ENCODE measurements at regions not wholly inside any gene's neighbourhood (a gene's known extent, or its start where the extent isn't known, plus 50 kb on each side); places are given as distances from the start of the nearest gene placed in this dataset.

- WGBS, result no CpG with 5 or more reads among the region's 1 CpG
- Histone ChIP-seq H2BK15ac (ENCODE audit: low read depth, poor library complexity, severe bottlenecking) (no peak overlapping the region), H3K36me3 (ENCODE audit: control insufficient read depth in 1 of 2, insufficient read depth in 2 of 2, low read depth in 1 of 2, low read length in 2 of 2) (no peaks in the 10 kb centered on the region), H3K79me1 (replicated peaks; ENCODE audit: low read length, poor library complexity, severe bottlenecking) (no peaks in the 10 kb centered on the region), H3K27me3 (ENCODE audit: control insufficient read depth in 1 of 2, insufficient read depth in 1 of 2, low read length in 2 of 2) (no peaks in the 10 kb centered on the region), H3K18ac (ENCODE audit: low read depth in 1 of 2, low read length in 2 of 2) (no peak overlapping the region), H2AK5ac (ENCODE audit: low read length, severe bottlenecking) (no peak overlapping the region), H2BK12ac (ENCODE audit: low read length in 2 of 2) (no peak overlapping the region), H3K14ac (ENCODE audit: low read length in 2 of 2) (no peak overlapping the region), H4K8ac (ENCODE audit: low read length) (no peak overlapping the region), H3K4me2 (ENCODE audit: low read length, poor library complexity, severe bottlenecking) (no peak overlapping the region), H3K27ac (ENCODE audit: low read length, poor library complexity, severe bottlenecking) (no peak overlapping the region), H2AFZ (ENCODE audit: low read depth, low read length) (no peak overlapping the region), H3K4me3 (ENCODE audit: insufficient read depth in 1 of 2, low read depth in 1 of 2, low read length in 2 of 2) (no peak overlapping the region), H3K9me3 (ENCODE audit: control insufficient read depth, low read length) (no peaks in the 10 kb centered on the region), H3K4me1 (ENCODE audit: control insufficient read depth, insufficient read depth, low read depth, low read length) (no peaks in the 10 kb centered on the region), H2BK120ac (ENCODE audit: low read depth, low read length) (no peak overlapping the region), H3K9ac (ENCODE audit: low read length) (peak overlapping the region; percentile 31), H3K23ac (ENCODE audit: low read length in 2 of 2) (no peak overlapping the region), H2BK5ac (ENCODE audit: low read depth, low read length, poor library complexity, severe bottlenecking) (no peak overlapping the region), H4K91ac (ENCODE audit: low read length) (no peak overlapping the region), H3K4ac (ENCODE audit: low read depth in 1 of 2, low read length in 2 of 2) (no peak overlapping the region)
- peak; percentile 75 for DNase-seq
These were observed 173.1 kb downstream of the DUSP6 start for GRCh38 chr12:89179245-89179644.

- Histone ChIP-seq H3K4me3 (ENCODE audit: insufficient read depth in 1 of 2, low read depth in 1 of 2, low read length in 2 of 2) (no peak overlapping the region), H2BK15ac (ENCODE audit: low read depth, poor library complexity, severe bottlenecking) (no peak overlapping the region), H3K23ac (ENCODE audit: low read length in 2 of 2) (no peak overlapping the region), H2BK12ac (ENCODE audit: low read length in 2 of 2) (no peak overlapping the region), H3K14ac (ENCODE audit: low read length in 2 of 2) (no peak overlapping the region), H4K8ac (ENCODE audit: low read length) (no peak overlapping the region), H3K79me1 (replicated peaks; ENCODE audit: low read length, poor library complexity, severe bottlenecking) (no peaks in the 10 kb centered on the region), H3K4me1 (ENCODE audit: control insufficient read depth, insufficient read depth, low read depth, low read length) (no peaks in the 10 kb centered on the region), H3K18ac (ENCODE audit: low read depth in 1 of 2, low read length in 2 of 2) (no peak overlapping the region), H3K4me2 (ENCODE audit: low read length, poor library complexity, severe bottlenecking) (no peak overlapping the region), H2AK5ac (ENCODE audit: low read length, severe bottlenecking) (no peak overlapping the region), H3K9ac (ENCODE audit: low read length) (no peak overlapping the region), H2BK120ac (ENCODE audit: low read depth, low read length) (no peak overlapping the region), H3K36me3 (ENCODE audit: control insufficient read depth in 1 of 2, insufficient read depth in 2 of 2, low read depth in 1 of 2, low read length in 2 of 2) (no peaks in the 10 kb centered on the region), H4K91ac (ENCODE audit: low read length) (no peak overlapping the region), H3K27ac (ENCODE audit: low read length, poor library complexity, severe bottlenecking) (no peak overlapping the region), H2BK5ac (ENCODE audit: low read depth, low read length, poor library complexity, severe bottlenecking) (no peak overlapping the region), H2AFZ (ENCODE audit: low read depth, low read length) (no peak overlapping the region), H3K9me3 (ENCODE audit: control insufficient read depth, low read length) (no peaks in the 10 kb centered on the region), H3K27me3 (ENCODE audit: control insufficient read depth in 1 of 2, insufficient read depth in 1 of 2, low read length in 2 of 2) (no peaks in the 10 kb centered on the region), H3K4ac (ENCODE audit: low read depth in 1 of 2, low read length in 2 of 2) (no peak overlapping the region)
- no CpG with 5 or more reads among the region's 3 CpGs for WGBS
- DNase-seq, result no peak
These were observed 174.4 kb downstream of the DUSP6 start for GRCh38 chr12:89177802-89178395.

- Histone ChIP-seq H3K9me3 (ENCODE audit: control insufficient read depth, low read length) (peaks cover 9% of the 10 kb centered on the region), H2BK5ac (ENCODE audit: low read depth, low read length, poor library complexity, severe bottlenecking) (no peak overlapping the region), H3K4me3 (ENCODE audit: insufficient read depth in 1 of 2, low read depth in 1 of 2, low read length in 2 of 2) (no peak overlapping the region), H2AK5ac (ENCODE audit: low read length, severe bottlenecking) (no peak overlapping the region), H3K4me2 (ENCODE audit: low read length, poor library complexity, severe bottlenecking) (no peak overlapping the region), H2BK12ac (ENCODE audit: low read length in 2 of 2) (no peak overlapping the region), H3K4ac (ENCODE audit: low read depth in 1 of 2, low read length in 2 of 2) (no peak overlapping the region), H4K91ac (ENCODE audit: low read length) (no peak overlapping the region), H3K9ac (ENCODE audit: low read length) (no peak overlapping the region), H3K4me1 (ENCODE audit: control insufficient read depth, insufficient read depth, low read depth, low read length) (no peaks in the 10 kb centered on the region), H3K36me3 (ENCODE audit: control insufficient read depth in 1 of 2, insufficient read depth in 2 of 2, low read depth in 1 of 2, low read length in 2 of 2) (no peaks in the 10 kb centered on the region), H3K27me3 (ENCODE audit: control insufficient read depth in 1 of 2, insufficient read depth in 1 of 2, low read length in 2 of 2) (no peaks in the 10 kb centered on the region), H4K8ac (ENCODE audit: low read length) (no peak overlapping the region), H3K14ac (ENCODE audit: low read length in 2 of 2) (no peak overlapping the region), H3K79me1 (replicated peaks; ENCODE audit: low read length, poor library complexity, severe bottlenecking) (no peaks in the 10 kb centered on the region), H3K18ac (ENCODE audit: low read depth in 1 of 2, low read length in 2 of 2) (no peak overlapping the region), H2AFZ (ENCODE audit: low read depth, low read length) (no peak overlapping the region), H3K27ac (ENCODE audit: low read length, poor library complexity, severe bottlenecking) (no peak overlapping the region), H3K23ac (ENCODE audit: low read length in 2 of 2) (no peak overlapping the region), H2BK120ac (ENCODE audit: low read depth, low read length) (no peak overlapping the region), H2BK15ac (ENCODE audit: low read depth, poor library complexity, severe bottlenecking) (no peak overlapping the region)
- no peak for DNase-seq
- 100% methylated on average over 1 of the region's 2 CpGs for WGBS
These were observed 175.6 kb downstream of the DUSP6 start for GRCh38 chr12:89176676-89177075.

- H3K27me3 ChIP-seq (ENCODE audit: control insufficient read depth in 1 of 2, insufficient read depth in 1 of 2, low read length in 2 of 2), result no peaks in the 10 kb centered on the region
- H2BK15ac ChIP-seq (ENCODE audit: low read depth, poor library complexity, severe bottlenecking), result no peak overlapping the region
- H2BK12ac ChIP-seq (ENCODE audit: low read length in 2 of 2), result no peak overlapping the region
- H3K9ac ChIP-seq (ENCODE audit: low read length), result no peak overlapping the region
- no peak overlapping the region for H3K4me3 ChIP-seq (ENCODE audit: insufficient read depth in 1 of 2, low read depth in 1 of 2, low read length in 2 of 2)
- H4K91ac ChIP-seq (ENCODE audit: low read length), result no peak overlapping the region
- WGBS, result 100% methylated on average over 1 of the region's 4 CpGs
- H3K4ac ChIP-seq (ENCODE audit: low read depth in 1 of 2, low read length in 2 of 2), result no peak overlapping the region
- H3K14ac ChIP-seq (ENCODE audit: low read length in 2 of 2), result no peak overlapping the region
- no peak overlapping the region for H3K18ac ChIP-seq (ENCODE audit: low read depth in 1 of 2, low read length in 2 of 2)
- H3K36me3 ChIP-seq (ENCODE audit: control insufficient read depth in 1 of 2, insufficient read depth in 2 of 2, low read depth in 1 of 2, low read length in 2 of 2), result no peaks in the 10 kb centered on the region
- H2BK5ac ChIP-seq (ENCODE audit: low read depth, low read length, poor library complexity, severe bottlenecking), result no peak overlapping the region
- H3K4me2 ChIP-seq (ENCODE audit: low read length, poor library complexity, severe bottlenecking), result no peak overlapping the region
- H2AK5ac ChIP-seq (ENCODE audit: low read length, severe bottlenecking), result no peak overlapping the region
- H4K8ac ChIP-seq (ENCODE audit: low read length), result no peak overlapping the region
- no peak for DNase-seq
- peaks cover 11% of the 10 kb centered on the region for H3K9me3 ChIP-seq (ENCODE audit: control insufficient read depth, low read length)
- no peak overlapping the region for H2BK120ac ChIP-seq (ENCODE audit: low read depth, low read length)
- no peak overlapping the region for H2AFZ ChIP-seq (ENCODE audit: low read depth, low read length)
- no peaks in the 10 kb centered on the region for H3K79me1 ChIP-seq (replicated peaks; ENCODE audit: low read length, poor library complexity, severe bottlenecking)
- no peak overlapping the region for H3K27ac ChIP-seq (ENCODE audit: low read length, poor library complexity, severe bottlenecking)
- no peaks in the 10 kb centered on the region for H3K4me1 ChIP-seq (ENCODE audit: control insufficient read depth, insufficient read depth, low read depth, low read length)
- H3K23ac ChIP-seq (ENCODE audit: low read length in 2 of 2), result no peak overlapping the region
These were observed 178.6 kb downstream of the DUSP6 start for GRCh38 chr12:89173678-89174077.
